H9 (cell line): ENCODE measurements at regions not wholly inside any gene's neighbourhood (a gene's known extent, or its start where the extent isn't known, plus 50 kb on each side); places are given as distances from the start of the nearest gene placed in this dataset.

ENCODE experiments used
- DNase-seq: peaks from one replicate; pipeline ENCODE4 v3.0.0-alpha.2; 2017
- H2AFZ ChIP-seq: one replicate; pipeline ENCODE4 v1.6.1; 2013; ENCODE audit warnings: mild to moderate bottlenecking, low read length, control low read depth, moderate library complexity
- H2AK5ac ChIP-seq: 2 replicates; pipeline ENCODE4 v1.6.1; 2013; ENCODE audit warnings: low read length, control low read depth, mixed read lengths; ENCODE audit not compliant: insufficient read length
- H2BK120ac ChIP-seq: one replicate; pipeline ENCODE4 v1.6.1; 2013; ENCODE audit warnings: low read depth, mild to moderate bottlenecking, low read length, control low read depth, inconsistent platforms; ENCODE audit not compliant: poor library complexity, severe bottlenecking
- H2BK12ac ChIP-seq: 2 replicates; pipeline ENCODE4 v1.6.1; 2013; ENCODE audit warnings: low read length, control low read depth, mixed read lengths, low read depth; ENCODE audit not compliant: insufficient read length
- H2BK15ac ChIP-seq: 2 replicates; pipeline ENCODE4 v1.6.1; 2013; ENCODE audit warnings: low read depth, low read length, control low read depth
- H2BK20ac ChIP-seq: one replicate; pipeline ENCODE4 v1.6.1; 2013; ENCODE audit warnings: low read depth, mild to moderate bottlenecking, low read length, control low read depth, inconsistent platforms; ENCODE audit not compliant: poor library complexity, severe bottlenecking
- H2BK5ac ChIP-seq: 2 replicates; pipeline ENCODE4 v1.6.1; 2013; ENCODE audit warnings: low read length, control low read depth, mixed read lengths; ENCODE audit not compliant: insufficient read length
- H3K14ac ChIP-seq: 2 replicates; pipeline ENCODE4 v1.6.1; 2013; ENCODE audit warnings: low read length, control low read depth; ENCODE audit not compliant: insufficient read depth
- H3K18ac ChIP-seq: 2 replicates; pipeline ENCODE4 v1.6.1; 2013; ENCODE audit warnings: low read depth, mild to moderate bottlenecking, mixed read lengths, low read length, control low read depth; ENCODE audit not compliant: insufficient read length
- H3K23ac ChIP-seq: 2 replicates; pipeline ENCODE4 v1.6.1; 2013; ENCODE audit warnings: low read length, control low read depth, mixed read lengths, low read depth; ENCODE audit not compliant: insufficient read length
- H3K23me2 ChIP-seq: 2 replicates; pipeline ENCODE4 v1.6.1; 2013; ENCODE audit warnings: low read depth, mild to moderate bottlenecking, mixed read lengths, low read length, control low read depth; ENCODE audit not compliant: insufficient read length, poor library complexity, severe bottlenecking
- H3K27ac ChIP-seq: 2 replicates; pipeline ENCODE4 v1.5.1; 2013; ENCODE audit warnings: low read length, control low read depth, mixed read lengths, low read depth; ENCODE audit not compliant: insufficient read length
- H3K27me3 ChIP-seq: 2 replicates; pipeline ENCODE4 v1.6.1; 2013; ENCODE audit warnings: low read length, control low read depth, inconsistent platforms; ENCODE audit not compliant: insufficient read depth
- H3K4ac ChIP-seq: 2 replicates; pipeline ENCODE4 v1.6.1; 2013; ENCODE audit warnings: low read depth, mild to moderate bottlenecking, control low read depth, inconsistent platforms, low read length, moderate library complexity
- H3K4me1 ChIP-seq: 2 replicates; pipeline ENCODE4 v1.6.1; 2013; ENCODE audit warnings: low read length, control low read depth, inconsistent platforms; ENCODE audit not compliant: insufficient read depth
- H3K4me2 ChIP-seq: 2 replicates; pipeline ENCODE4 v1.6.1; 2013; ENCODE audit warnings: low read length, control low read depth, mixed read lengths; ENCODE audit not compliant: insufficient read length, insufficient read depth
- H3K56ac ChIP-seq: 2 replicates; pipeline ENCODE4 v1.6.1; 2013; ENCODE audit warnings: low read depth, mild to moderate bottlenecking, mixed read lengths, low read length, control low read depth; ENCODE audit not compliant: insufficient read length
- H3K79me1 ChIP-seq: 2 replicates; pipeline ENCODE4 v1.6.1; 2013; ENCODE audit warnings: low read depth, mild to moderate bottlenecking, moderate library complexity, low read length, control low read depth, inconsistent platforms; ENCODE audit not compliant: insufficient read depth, poor library complexity, severe bottlenecking
- H3K79me2 ChIP-seq: 2 replicates; pipeline ENCODE4 v1.6.1; 2013; ENCODE audit warnings: low read length, control low read depth, inconsistent platforms; ENCODE audit not compliant: insufficient read depth
- H3K9ac ChIP-seq: 2 replicates; pipeline ENCODE4 v1.6.1; 2013; ENCODE audit warnings: low read length, control low read depth, mixed read lengths; ENCODE audit not compliant: insufficient read length; ENCODE audit errors: extremely low read depth
- H3K9me3 ChIP-seq: one replicate; pipeline ENCODE4 v1.6.1; 2013; ENCODE audit warnings: low read depth, low read length, inconsistent platforms; ENCODE audit not compliant: control insufficient read depth
- H3T11ph ChIP-seq: one replicate; pipeline ENCODE4 v1.6.1; 2013; ENCODE audit warnings: mild to moderate bottlenecking, low read length, control low read depth, inconsistent platforms
- H4K20me1 ChIP-seq: one replicate; pipeline ENCODE4 v1.6.1; 2013; ENCODE audit not compliant: control insufficient read depth, insufficient read length, insufficient read depth
- H4K5ac ChIP-seq: 2 replicates; pipeline ENCODE4 v1.6.1; 2013; ENCODE audit warnings: low read depth, mild to moderate bottlenecking, mixed read lengths, low read length, control low read depth; ENCODE audit not compliant: insufficient read length
- H4K8ac ChIP-seq: replicated peaks from 2 replicates; pipeline ENCODE4 v1.6.1; 2013; ENCODE audit warnings: low read length, control low read depth, mixed read lengths, low read depth; ENCODE audit not compliant: insufficient read length
- H4K91ac ChIP-seq: 2 replicates; pipeline ENCODE4 v1.6.1; 2013; ENCODE audit warnings: low read depth, mild to moderate bottlenecking, moderate library complexity, mixed read lengths, low read length, control low read depth; ENCODE audit not compliant: insufficient read length
- H3K27ac Mint-ChIP-seq, 3 experiments: 2 replicates in 2 of 3; 3 replicates in 1 of 3; pipeline ENCODE4 v1.8.0; 2020 to 2021; ENCODE audit warnings: mixed read lengths in 3 of 3, mild to moderate bottlenecking in 1 of 3, moderate library complexity in 1 of 3
- H3K27me3 Mint-ChIP-seq: 2 replicates; pipeline ENCODE4 v1.8.0; 2021; ENCODE audit warnings: low read depth, mild to moderate bottlenecking, moderate library complexity, mixed read lengths
- H3K36me3 Mint-ChIP-seq, 3 experiments: 2 replicates in 2 of 3; 3 replicates in 1 of 3; pipeline ENCODE4 v1.8.0; 2020 to 2021; ENCODE audit warnings: low read depth in 3 of 3, mixed read lengths in 3 of 3; ENCODE audit not compliant: insufficient read depth in 1 of 3
- H3K4me1 Mint-ChIP-seq, 2 experiments: 2 replicates each; pipeline ENCODE4 v1.8.0; 2020; ENCODE audit warnings: mixed read lengths in 2 of 2
- H3K4me3 Mint-ChIP-seq, 2 experiments: 2 replicates in 1 of 2; 3 replicates in 1 of 2; pipeline ENCODE4 v1.8.0; 2020 to 2021; ENCODE audit warnings: mild to moderate bottlenecking in 2 of 2, mixed read lengths in 2 of 2, moderate library complexity in 1 of 2
- H3K9me3 Mint-ChIP-seq, 2 experiments: 2 replicates in 1 of 2; 3 replicates in 1 of 2; pipeline ENCODE4 v1.8.0; 2020; ENCODE audit warnings: mild to moderate bottlenecking in 2 of 2, mixed read lengths in 2 of 2, moderate library complexity in 1 of 2
- WGBS: extraction: QIAGEN DNeasy Blood & Tissue Kit; methylation state at CpG from one replicate; pipeline ENCODE4 v1.1.7; 2013; ENCODE audit warnings: missing lambda C conversion rate, low lambda C conversion rate, mixed read lengths; ENCODE audit not compliant: insufficient read length; ENCODE audit errors: extremely low coverage; 5-methylcytosine and 5-hydroxymethylcytosine counted together
- TF ChIP-seq, protein P1 (sequence below): fragments of 200-600 bp; sonication (generic); conservative IDR thresholded peaks from 3 replicates; pipeline ENCODE4 v1.8.0; 2021; ENCODE audit warnings: antibody characterized with exemption, mild to moderate bottlenecking

DNA sequence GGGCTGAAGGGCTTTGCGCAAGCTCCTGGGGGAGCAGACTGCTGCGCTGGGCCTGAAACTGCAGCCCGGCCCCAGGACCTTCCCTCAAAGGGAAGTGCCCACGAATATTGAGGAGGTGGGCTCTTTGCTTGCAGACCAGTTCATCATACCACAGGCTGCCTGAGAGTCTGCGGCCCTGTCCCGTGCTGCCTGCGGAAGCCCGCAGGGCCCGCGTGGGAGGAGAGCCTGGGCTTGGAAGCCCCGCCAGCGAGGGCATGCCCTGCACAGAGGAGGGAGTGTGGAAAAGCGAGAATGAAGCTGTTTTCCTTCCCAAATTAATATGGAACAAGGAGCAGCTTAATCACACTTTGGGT lies 83.6 kb upstream of the MKI67 start:
- H3K27me3 Mint-ChIP-seq = peaks cover 20% of the 10 kb centered on the region
- DNase-seq = no peak
- TF ChIP-seq, protein P1, sequence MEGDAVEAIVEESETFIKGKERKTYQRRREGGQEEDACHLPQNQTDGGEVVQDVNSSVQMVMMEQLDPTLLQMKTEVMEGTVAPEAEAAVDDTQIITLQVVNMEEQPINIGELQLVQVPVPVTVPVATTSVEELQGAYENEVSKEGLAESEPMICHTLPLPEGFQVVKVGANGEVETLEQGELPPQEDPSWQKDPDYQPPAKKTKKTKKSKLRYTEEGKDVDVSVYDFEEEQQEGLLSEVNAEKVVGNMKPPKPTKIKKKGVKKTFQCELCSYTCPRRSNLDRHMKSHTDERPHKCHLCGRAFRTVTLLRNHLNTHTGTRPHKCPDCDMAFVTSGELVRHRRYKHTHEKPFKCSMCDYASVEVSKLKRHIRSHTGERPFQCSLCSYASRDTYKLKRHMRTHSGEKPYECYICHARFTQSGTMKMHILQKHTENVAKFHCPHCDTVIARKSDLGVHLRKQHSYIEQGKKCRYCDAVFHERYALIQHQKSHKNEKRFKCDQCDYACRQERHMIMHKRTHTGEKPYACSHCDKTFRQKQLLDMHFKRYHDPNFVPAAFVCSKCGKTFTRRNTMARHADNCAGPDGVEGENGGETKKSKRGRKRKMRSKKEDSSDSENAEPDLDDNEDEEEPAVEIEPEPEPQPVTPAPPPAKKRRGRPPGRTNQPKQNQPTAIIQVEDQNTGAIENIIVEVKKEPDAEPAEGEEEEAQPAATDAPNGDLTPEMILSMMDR = no peak
- no peak overlapping the region for H2BK5ac ChIP-seq
- no peak overlapping the region for H3K4ac ChIP-seq
- H4K91ac ChIP-seq = no peak overlapping the region
- no peaks in the 10 kb centered on the region for H3K9me3 ChIP-seq
- H3K4me3 Mint-ChIP-seq = peak overlapping the region; percentile 53 to 76
- H4K20me1 ChIP-seq = no peaks in the 10 kb centered on the region
- WGBS = no CpG with 5 or more reads among the region's 13 CpGs
- no peak overlapping the region for H3K4me2 ChIP-seq
- no peak overlapping the region for H3K27ac ChIP-seq
- no peaks in the 10 kb centered on the region for H3K27me3 ChIP-seq
- no peak overlapping the region for H4K5ac ChIP-seq
- no peaks in the 10 kb centered on the region for H3K9me3 Mint-ChIP-seq
- no peak overlapping the region for H4K8ac ChIP-seq
- H3K23me2 ChIP-seq = no peaks in the 10 kb centered on the region
- no peak overlapping the region for H3K56ac ChIP-seq
- H3K79me1 ChIP-seq = no peaks in the 10 kb centered on the region
- H3K18ac ChIP-seq = no peak overlapping the region
- H2BK20ac ChIP-seq = no peak overlapping the region
- no peak overlapping the region for H2AK5ac ChIP-seq
- no peak overlapping the region for H3K9ac ChIP-seq
- H2BK120ac ChIP-seq = no peak overlapping the region
- H3T11ph ChIP-seq = no peak overlapping the region
- H3K79me2 ChIP-seq = no peaks in the 10 kb centered on the region
- peaks cover 20 to 28% of the 10 kb centered on the region in 2 experiments for H3K4me1 Mint-ChIP-seq
- H3K36me3 Mint-ChIP-seq = no peaks in the 10 kb centered on the region
- H2BK12ac ChIP-seq = no peak overlapping the region
- no peak overlapping the region for H3K27ac Mint-ChIP-seq
- H2BK15ac ChIP-seq = no peak overlapping the region
- no peak overlapping the region for H3K14ac ChIP-seq
- no peak overlapping the region for H2AFZ ChIP-seq
- no peaks in the 10 kb centered on the region for H3K4me1 ChIP-seq
- H3K23ac ChIP-seq = no peak overlapping the region
